Activated CD8-positive, alpha-beta memory T cell treated with anti-CD3 and anti-CD28 coated beads, Interleukin-2, amount 50 U/mL, for 1 hour (primary cell): ENCODE measurements at regions not wholly inside any gene's neighbourhood (a gene's known extent, or its start where the extent isn't known, plus 50 kb on each side); places are given as distances from the start of the nearest gene placed in this dataset.

Source experiments
- DNase-seq: peaks from one replicate; pipeline ENCODE4 v3.0.0-alpha.2; 2020; ENCODE audit errors: extremely low read depth

- no peak for DNase-seq
Observed at GRCh38 chr9:126221480-126221879, 105.1 kb upstream of the MVB12B start.

DNA sequence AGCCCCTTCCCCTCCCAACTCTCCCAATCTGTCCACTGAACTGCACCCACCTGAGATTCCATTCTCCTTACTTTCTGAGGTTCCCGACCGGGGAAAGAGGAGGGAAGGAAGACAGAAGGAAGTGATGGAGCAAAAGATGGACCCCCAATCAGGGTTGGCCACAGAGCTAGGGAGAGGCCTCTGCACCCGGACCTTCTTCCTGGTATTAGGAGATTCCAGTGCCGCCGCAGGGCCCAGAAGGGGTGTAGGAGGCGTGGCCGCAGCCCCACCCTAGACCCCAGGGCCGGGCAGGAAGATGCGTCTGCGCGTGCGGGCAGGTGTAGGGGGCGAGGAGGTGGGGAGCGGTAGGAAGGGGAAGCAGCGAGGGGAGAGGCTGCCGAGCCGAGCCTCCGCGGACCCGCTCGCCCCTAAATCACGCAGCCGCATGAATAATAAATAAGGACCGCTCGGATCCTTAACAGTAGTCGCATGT, 104.2 kb upstream of the MVB12B start:
- no peak for DNase-seq

GRCh38 chr9:126222835-126223431, 103.7 kb upstream of the MVB12B start:
- no peak for DNase-seq

GRCh38 chr9:126223798-126224531, 102.7 kb upstream of the MVB12B start:
- no peak for DNase-seq

- DNase-seq, result no peak
Observed at GRCh38 chr9:126225611-126226609, 100.7 kb upstream of the MVB12B start.

DNA sequence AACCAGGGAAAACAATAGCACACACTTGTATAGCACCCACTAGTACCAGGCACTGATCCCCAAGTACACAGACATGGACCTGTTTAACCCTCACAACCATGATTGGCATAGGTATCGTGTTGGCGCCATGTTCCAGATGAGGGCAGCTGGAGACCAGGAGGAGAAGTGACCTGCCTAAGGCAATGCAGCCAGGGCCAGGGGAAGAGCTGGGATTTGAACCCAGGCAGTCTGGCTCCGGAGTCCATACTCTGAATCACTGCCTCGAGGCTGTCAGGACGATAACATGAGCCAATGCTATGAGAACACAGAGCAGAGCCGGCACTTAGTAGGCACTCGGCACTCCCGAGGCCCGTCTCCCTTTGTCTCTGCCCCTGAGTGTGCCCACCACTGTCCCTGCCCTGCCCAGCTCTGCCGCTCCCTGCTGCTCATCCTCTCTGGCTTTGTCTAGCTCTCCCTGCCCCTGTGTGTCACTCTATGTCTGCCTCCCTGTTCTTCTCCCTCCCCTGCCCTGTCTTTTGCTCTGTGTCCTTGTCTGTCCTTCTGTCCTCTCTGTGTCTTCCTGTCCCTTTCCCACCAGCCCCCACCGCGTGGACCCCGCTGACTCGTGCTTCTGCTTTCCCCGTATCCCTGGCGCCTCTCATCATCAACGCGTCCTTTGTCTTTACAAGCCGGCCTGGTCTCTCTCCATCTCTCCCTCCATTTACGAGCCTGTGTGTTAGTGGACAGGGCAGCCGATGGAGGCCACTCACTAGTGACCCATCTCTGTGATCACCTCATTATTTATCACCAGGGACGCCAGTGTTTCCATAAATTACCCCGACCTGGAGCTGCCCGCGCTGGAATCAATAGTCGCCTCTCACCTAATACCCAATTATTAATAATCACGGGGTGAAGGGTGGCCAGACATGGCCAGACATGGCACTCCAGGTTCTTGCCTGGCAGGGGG, 99.4 kb upstream of the MVB12B start:
- no peak for DNase-seq

DNA sequence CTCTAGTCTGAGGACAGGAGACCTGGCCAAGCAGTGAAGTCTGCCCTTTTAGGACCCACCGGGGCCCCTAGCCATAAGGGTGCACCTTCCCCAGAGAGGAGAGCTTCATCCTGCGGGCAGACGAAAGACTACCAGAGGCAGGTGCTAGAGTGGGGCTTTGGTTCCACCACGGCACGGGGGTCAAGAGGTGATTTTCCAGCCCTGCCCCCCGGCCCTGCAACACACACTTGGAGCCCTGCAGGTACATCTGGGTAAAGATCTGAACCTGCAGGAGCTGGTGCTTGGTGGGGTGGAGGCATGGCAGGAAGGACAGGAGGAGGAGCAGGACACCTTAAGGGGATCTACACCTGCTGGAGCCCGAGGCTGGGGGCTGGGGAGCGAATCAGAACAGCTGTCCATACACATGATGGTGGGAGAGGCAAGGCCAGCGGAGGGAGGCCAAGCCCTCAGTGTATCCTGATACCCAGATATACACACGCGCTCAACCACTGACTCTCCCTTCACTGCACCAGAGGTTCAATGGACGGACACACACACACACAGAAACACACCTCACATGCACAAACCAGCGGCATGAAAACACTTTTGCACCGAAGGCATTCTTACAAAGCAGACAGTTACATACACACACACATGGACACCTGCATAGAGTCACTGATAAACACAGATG, 98.4 kb upstream of the MVB12B start:
- DNase-seq, result no peak

- DNase-seq, result peak; percentile 9
Observed at GRCh38 chr9:126228781-126229444, 97.7 kb upstream of the MVB12B start.

DNA sequence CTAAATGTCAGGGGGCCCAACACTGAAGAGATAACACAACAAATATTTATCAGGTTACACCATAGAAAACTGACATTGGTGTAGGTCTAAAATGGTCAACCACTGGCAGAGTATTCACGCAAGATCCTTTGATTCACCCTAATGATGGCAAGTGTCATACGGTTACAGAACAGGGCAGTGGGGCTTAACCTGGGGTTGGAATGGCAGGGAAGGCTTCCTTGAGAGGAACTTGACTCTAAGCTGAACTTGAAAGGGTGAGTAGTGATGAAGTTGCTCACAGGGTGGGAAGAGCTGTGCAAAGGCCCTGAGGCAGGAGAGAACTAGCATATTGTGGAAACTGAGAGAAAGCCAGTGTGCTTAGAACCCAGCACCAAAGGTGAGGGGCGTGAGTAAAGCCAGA, 97.1 kb upstream of the MVB12B start:
- DNase-seq, result no peak

DNA sequence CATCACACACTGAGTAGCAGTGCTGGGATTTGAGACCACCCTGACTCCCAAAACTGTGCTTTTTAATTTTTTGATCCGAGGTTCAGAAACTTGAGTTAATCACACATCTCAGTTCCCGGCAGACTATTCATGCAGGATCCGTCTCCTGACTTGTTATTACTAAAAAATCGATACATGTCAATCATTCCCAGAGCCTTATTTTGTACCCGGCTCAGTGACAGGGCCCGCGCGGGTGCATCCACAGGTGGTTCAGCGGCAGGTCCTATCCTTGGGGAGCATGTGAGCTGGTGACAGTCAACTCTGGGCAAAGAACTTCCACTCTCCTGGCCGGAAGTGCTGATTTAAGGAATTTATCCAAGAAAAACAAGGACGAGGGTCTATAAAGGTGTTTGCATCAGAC, 95.9 kb upstream of the MVB12B start:
- DNase-seq, result no peak

DNA sequence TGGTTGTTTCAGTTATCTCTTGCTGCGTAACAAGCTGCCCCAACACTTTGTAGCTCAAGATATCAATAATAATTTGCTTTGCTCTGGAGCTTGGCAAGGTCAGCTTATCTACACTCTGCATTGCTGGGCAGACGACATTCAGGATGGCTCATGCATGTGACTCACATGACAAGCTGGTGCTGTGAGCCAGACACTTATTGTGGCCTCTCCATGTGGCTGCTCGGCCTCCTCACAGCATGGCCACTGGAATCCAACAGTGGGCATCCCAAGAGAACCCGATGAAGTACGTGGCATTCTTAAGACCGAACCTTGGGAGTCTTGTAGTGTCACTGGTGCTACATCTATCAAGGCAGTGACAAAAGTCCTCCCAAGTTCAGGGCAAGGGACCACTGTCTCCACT, 94.2 kb upstream of the MVB12B start:
- no peak for DNase-seq

DNA sequence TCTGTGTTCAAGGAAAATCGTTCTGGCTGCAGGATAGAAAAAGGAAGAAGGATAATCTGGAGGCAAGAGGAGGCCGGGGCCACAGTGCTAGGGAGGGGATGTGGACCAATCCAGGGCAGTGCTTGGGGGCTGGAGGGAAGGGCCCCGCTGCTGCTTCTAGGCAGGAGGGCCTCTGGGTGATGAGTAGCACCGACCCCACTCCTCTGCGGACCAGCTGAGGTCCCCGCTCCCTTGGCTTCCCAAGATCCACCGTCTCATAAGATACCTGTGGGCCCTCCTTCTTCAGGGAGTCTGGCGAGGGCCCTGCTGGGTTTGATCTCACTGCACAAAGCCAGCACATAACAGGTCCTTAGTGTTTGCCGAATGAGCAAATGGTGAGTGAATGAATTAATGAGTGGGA, 93.5 kb upstream of the MVB12B start:
- DNase-seq, result no peak

DNA sequence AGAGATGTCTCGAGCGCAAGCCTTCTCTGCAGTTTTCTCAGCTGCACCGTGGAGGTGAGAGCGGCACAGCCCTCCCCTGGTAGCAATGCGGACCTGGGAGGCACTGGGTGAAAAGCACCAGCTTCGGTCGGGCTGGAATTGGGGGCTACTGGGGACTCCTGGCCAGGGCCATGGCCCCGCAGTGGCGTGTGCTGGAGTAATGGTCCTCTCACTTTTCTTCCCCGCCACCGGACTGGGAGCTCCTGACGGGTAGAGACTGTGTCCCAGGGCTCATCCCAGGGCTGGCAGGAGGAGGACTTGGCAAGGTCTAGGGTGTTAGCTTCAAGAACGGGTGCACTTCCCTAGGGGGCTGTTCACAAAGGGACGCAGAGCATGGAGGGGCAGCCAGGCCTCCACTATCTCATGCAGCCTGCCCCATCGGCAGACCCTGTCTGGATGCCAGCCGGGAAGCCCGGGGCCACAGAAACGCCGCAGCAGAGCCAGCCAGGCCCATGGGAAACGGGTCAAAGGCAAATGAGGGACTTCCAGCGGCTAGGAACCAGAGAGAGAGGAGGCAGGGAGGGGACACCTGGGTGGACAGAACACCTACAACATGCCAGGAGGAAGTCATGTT, 92.6 kb upstream of the MVB12B start:
- no peak for DNase-seq

DNA sequence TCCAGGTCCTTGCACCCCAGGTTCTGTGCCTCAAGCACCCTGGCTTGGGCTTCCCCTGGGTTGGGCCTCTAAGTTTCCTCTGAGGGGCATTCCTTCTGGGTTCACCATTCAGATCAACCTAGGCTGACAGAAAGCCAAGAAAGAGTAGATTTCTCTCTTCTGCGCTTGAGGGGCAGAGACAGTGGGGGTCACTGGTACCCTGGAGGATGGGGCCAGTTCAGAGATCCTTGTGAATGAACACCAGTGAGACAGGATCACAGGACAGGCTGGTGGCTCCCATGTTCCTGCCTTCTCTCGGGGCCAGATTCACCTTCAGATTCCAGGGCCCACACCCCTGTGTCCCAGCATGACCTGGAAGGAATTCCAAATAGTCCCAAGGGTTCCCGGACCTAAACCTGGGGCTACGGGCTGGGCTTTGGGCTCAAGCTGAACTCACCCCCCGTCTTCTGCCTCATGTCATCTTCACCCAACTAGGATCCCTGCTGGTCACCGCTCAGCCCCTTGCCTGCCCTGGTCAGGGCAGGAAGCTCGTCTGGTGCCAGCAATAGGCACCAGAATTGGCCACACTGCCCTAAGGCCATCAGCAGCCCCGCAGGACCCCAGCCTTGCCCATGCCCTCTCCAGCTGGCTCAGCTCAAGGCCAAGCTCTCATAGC, 91.8 kb upstream of the MVB12B start:
- DNase-seq, result no peak

DNA sequence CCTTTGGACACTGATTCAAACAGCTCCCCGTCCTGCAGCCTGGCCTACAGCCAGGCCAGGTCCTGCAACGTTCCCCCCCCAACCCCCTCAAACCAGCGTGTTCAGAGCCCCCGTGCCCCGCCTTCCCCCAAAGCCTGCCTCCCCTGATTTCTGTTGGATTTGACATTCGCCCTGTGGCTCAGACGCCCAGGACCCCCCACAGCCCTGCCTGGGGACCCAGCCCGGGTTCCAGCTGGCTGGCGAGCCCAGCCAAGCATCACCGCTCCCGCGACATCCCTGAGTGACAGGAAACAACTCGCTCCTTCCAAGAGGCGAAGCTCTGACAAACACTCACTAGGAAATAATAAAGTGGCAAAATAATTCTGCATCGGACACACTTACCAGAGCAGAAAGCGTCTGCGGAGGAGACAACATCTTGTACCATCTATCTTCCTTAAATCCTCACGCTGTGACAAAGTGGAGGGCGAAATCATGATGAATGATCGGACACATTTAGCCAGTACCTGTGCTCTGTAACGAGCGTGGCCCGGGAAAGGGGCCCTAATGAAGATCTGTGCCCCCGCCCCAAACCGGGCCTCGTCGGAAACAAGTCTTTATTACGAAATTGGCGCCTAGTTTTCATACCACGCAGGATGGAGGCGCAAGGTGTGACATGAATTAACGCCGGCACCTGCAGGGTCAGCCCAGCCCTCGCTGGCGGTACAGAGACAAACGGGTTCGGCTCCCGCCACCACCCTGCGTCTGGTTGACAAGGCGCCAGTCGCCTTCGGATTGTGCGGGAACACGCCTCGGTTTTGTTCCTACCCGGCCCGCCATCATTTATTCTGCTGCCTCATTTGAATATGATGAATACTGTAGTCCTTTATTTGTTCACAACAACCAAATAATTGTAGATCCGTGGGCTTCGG, 91.0 kb upstream of the MVB12B start:
- no peak for DNase-seq

- no peak for DNase-seq
Observed at GRCh38 chr9:126236273-126236672, 90.4 kb upstream of the MVB12B start.

- DNase-seq, result no peak
Observed at GRCh38 chr9:126238415-126238814, 88.2 kb upstream of the MVB12B start.

- no peak for DNase-seq
Observed at GRCh38 chr9:126239515-126239914, 87.1 kb upstream of the MVB12B start.
